Kidney (tissue), 13 donors: ENCODE measurements at regions not wholly inside any gene's neighbourhood (a gene's known extent, or its start where the extent isn't known, plus 50 kb on each side); places are given as distances from the start of the nearest gene placed in this dataset.

Source experiments
- DNase-seq, 5 donors: peaks; one replicate each; pipeline ENCODE4 v3.0.0-alpha.2; 2013 to 2020
- FAIRE-seq: peaks from 2 replicates; lab custom pipeline; 2012; peaks lifted over from hg19 to GRCh38; lab: Jason Lieb, UNC
- H3K27ac ChIP-seq, 2 donors: one replicate each; pipeline ENCODE4 v1.7.0; 2013; ENCODE audit warnings: low read depth in 2 of 2, low read length in 2 of 2, inconsistent platforms in 1 of 2
- H3K27me3 ChIP-seq: one replicate; pipeline ENCODE4 v1.7.1; 2013; ENCODE audit warnings: low read length, inconsistent platforms; ENCODE audit not compliant: control insufficient read depth, insufficient read depth
- H3K36me3 ChIP-seq, 3 donors: one replicate each; pipeline versions ENCODE4 v1.7.0 to v1.7.1; 2013; ENCODE audit warnings: low read length in 3 of 3, control low read depth in 1 of 3, inconsistent platforms in 1 of 3; ENCODE audit not compliant: insufficient read depth in 3 of 3, control insufficient read depth in 2 of 3
- H3K4me1 ChIP-seq, 3 donors: one replicate each; pipeline versions ENCODE4 v1.7.0 to v1.7.1; 2013; ENCODE audit warnings: low read length in 3 of 3, inconsistent platforms in 1 of 3, low read depth in 1 of 3; ENCODE audit not compliant: control insufficient read depth in 2 of 3, insufficient read depth in 2 of 3
- H3K4me3 ChIP-seq, 3 donors: one replicate each; pipeline versions ENCODE4 v1.7.0 to v1.8.1; 2013; ENCODE audit warnings: low read length in 3 of 3, control low read depth in 1 of 3, inconsistent platforms in 1 of 3
- H3K9ac ChIP-seq, 3 donors: one replicate each; pipeline versions ENCODE4 v1.7.0 to v1.7.1; 2013; ENCODE audit warnings: low read length in 3 of 3, control low read depth in 1 of 3, inconsistent platforms in 1 of 3
- H3K9me3 ChIP-seq, 3 donors: one replicate each; pipeline versions ENCODE4 v1.7.0 to v1.7.1; 2013; ENCODE audit warnings: low read length in 3 of 3, control low read depth in 1 of 3, inconsistent platforms in 1 of 3; ENCODE audit not compliant: control insufficient read depth in 2 of 3, insufficient read depth in 1 of 3
- intact Hi-C: fragments of 100-400 bp; cut with DNase I; formaldehyde crosslinking; loops from one replicate; pipeline ENCODE4 v1.11.1; 2022
- TF ChIP-seq, protein P1 (sequence below): IDR thresholded peaks from 3 replicates; pipeline ENCODE4 v1.5.1; 2012; ENCODE audit warnings: mild to moderate bottlenecking, moderate library complexity, borderline replicate concordance; ENCODE audit not compliant: insufficient read depth; ENCODE audit errors: extremely low read depth
- donor health status: control.
- donor health status: control.
- donor health status: control.
- donor health status: control.
- donor health status: control.
- donor health status: DM: yes; HTN: yes; CAD: no.
- donor health status: Normal renal cell carcinoma (clear cell type).

- Histone ChIP-seq H3K4me1 (no peaks in the 10 kb centered on the region), H3K9ac (no peak overlapping the region), H3K27me3 (no peaks in the 10 kb centered on the region), H3K4me3 (no peak overlapping the region), H3K36me3 (no peaks in the 10 kb centered on the region), H3K27ac (no peak overlapping the region), H3K9me3 (no peaks in the 10 kb centered on the region)
- TF ChIP-seq, protein P1, sequence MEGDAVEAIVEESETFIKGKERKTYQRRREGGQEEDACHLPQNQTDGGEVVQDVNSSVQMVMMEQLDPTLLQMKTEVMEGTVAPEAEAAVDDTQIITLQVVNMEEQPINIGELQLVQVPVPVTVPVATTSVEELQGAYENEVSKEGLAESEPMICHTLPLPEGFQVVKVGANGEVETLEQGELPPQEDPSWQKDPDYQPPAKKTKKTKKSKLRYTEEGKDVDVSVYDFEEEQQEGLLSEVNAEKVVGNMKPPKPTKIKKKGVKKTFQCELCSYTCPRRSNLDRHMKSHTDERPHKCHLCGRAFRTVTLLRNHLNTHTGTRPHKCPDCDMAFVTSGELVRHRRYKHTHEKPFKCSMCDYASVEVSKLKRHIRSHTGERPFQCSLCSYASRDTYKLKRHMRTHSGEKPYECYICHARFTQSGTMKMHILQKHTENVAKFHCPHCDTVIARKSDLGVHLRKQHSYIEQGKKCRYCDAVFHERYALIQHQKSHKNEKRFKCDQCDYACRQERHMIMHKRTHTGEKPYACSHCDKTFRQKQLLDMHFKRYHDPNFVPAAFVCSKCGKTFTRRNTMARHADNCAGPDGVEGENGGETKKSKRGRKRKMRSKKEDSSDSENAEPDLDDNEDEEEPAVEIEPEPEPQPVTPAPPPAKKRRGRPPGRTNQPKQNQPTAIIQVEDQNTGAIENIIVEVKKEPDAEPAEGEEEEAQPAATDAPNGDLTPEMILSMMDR, result no peak
- intact Hi-C loops, result loop anchor here (10.0 kb wide), 1 partner anchor 136 kb away; the partner anchor contains the start of gene CFAP100
- DNase-seq (no peak), FAIRE-seq (no peak)
These were observed 78.3 kb upstream of the ALDH1L1 start for GRCh38 chr3:126258670-126259069.

GRCh38 chr3:126257984-126258383, 77.6 kb upstream of the ALDH1L1 start:
- FAIRE-seq (no peak), DNase-seq (no peak)
- Histone ChIP-seq H3K27ac (no peak overlapping the region), H3K9ac (no peak overlapping the region), H3K27me3 (no peaks in the 10 kb centered on the region), H3K4me3 (no peak overlapping the region), H3K9me3 (no peaks in the 10 kb centered on the region), H3K4me1 (no peaks in the 10 kb centered on the region), H3K36me3 (no peaks in the 10 kb centered on the region)
- TF ChIP-seq, protein P1, result no peak
- intact Hi-C loops, result loop anchor here (10.0 kb wide), 1 partner anchor 137 kb away; the partner anchor contains the start of gene CFAP100

GRCh38 chr3:126257174-126257573, 76.8 kb upstream of the ALDH1L1 start:
- Histone ChIP-seq H3K4me1 (no peaks in the 10 kb centered on the region), H3K27ac (no peak overlapping the region), H3K9ac (no peak overlapping the region), H3K9me3 (no peaks in the 10 kb centered on the region), H3K36me3 (no peaks in the 10 kb centered on the region), H3K27me3 (no peaks in the 10 kb centered on the region), H3K4me3 (no peak overlapping the region)
- no peak for FAIRE-seq
- TF ChIP-seq, protein P1, result no peak
- no peak for DNase-seq
- intact Hi-C loops, result loop anchor here (10.0 kb wide), 1 partner anchor 138 kb away; the partner anchor contains the start of gene CFAP100

- intact Hi-C loops, result loop anchor here (10.0 kb wide), 1 partner anchor 139 kb away; the partner anchor contains the start of gene CFAP100
- no peak for FAIRE-seq
These were observed 75.9 kb upstream of the ALDH1L1 start for GRCh38 chr3:126256251-126256650.

More at GRCh38 chr3:126256251-126256650, 75.9 kb upstream of the ALDH1L1 start:
- no peaks in the 10 kb centered on the region for H3K9me3 ChIP-seq
- TF ChIP-seq, protein P1, result no peak
- H3K4me3 ChIP-seq, result no peak overlapping the region
- DNase-seq, result no peak
- H3K27me3 ChIP-seq, result no peaks in the 10 kb centered on the region
- no peak overlapping the region for H3K27ac ChIP-seq
- H3K36me3 ChIP-seq, result no peaks in the 10 kb centered on the region
- H3K9ac ChIP-seq, result no peak overlapping the region
- no peaks in the 10 kb centered on the region for H3K4me1 ChIP-seq
